ENCODE measurements at regions not wholly inside any gene's neighbourhood (a gene's known extent, or its start where the extent isn't known, plus 50 kb on each side); places are given as distances from the start of the nearest gene placed in this dataset.

GRCh38 chr9:96183751-96184150, 118.2 kb downstream of the HSD17B3 start:
- Histone ChIP-seq H3K36me3 (ENCODE audit: control insufficient read depth, insufficient read depth, low read length) (no peaks in the 10 kb centered on the region), H3K9me1 (ENCODE audit: control insufficient read depth, insufficient read depth, low read length) (no peaks in the 10 kb centered on the region), H3K4me1 (replicated peaks in 1 of 2; ENCODE audit: control insufficient read depth in 2 of 2, insufficient read depth in 2 of 2, low read length in 2 of 2) (peaks cover 0 to 3% of the 10 kb centered on the region in 2 experiments; a peak in 1 of 5 replicates), H3K79me2 (ENCODE audit: control insufficient read depth, insufficient read depth, low read length) (no peaks in the 10 kb centered on the region), H3K9me3 (replicated peaks; ENCODE audit: control insufficient read depth, insufficient read depth, low read depth, low read length) (no peaks in the 10 kb centered on the region), H3K27ac (ENCODE audit: extremely low read depth, low read depth, low read length) (no peak overlapping the region), H4K20me1 (replicated peaks; ENCODE audit: control insufficient read depth, insufficient read depth, low read length) (no peaks in the 10 kb centered on the region), H3K9ac (ENCODE audit: insufficient read depth in 1 of 2, low read depth in 2 of 2, low read length in 2 of 2) (no peak overlapping the region), H2AFZ (ENCODE audit: low read depth, low read length) (no peak overlapping the region), H3K27me3 (ENCODE audit: control insufficient read depth in 2 of 2, insufficient read depth in 2 of 2, low read length in 2 of 2) (peaks cover 15 to 59% of the 10 kb centered on the region in 2 experiments), H3K4me3 (no peak overlapping the region), H3K4me2 (ENCODE audit: insufficient read depth, low read length) (no peak overlapping the region)
- BruUV-seq (replicated peaks), result no TSS peak
- DNase-seq (ENCODE audit: extremely low read depth in 1 of 4, low spot score in 3 of 4) (no peak), ATAC-seq (no peak), FAIRE-seq (no peak)
- POLR2A ChIA-PET, result no interaction called here
- WGBS (ENCODE audit: insufficient coverage, low coverage, missing lambda C conversion rate), result 1% methylated on average over 6 of the region's 6 CpGs
- CTCF ChIA-PET (ENCODE audit: low intra/inter-chr PET ratio), result no interaction called here
- intact Hi-C loops (cut with micrococcal nuclease) (no loop called here), in situ Hi-C loops (cut with MboI) (no loop called here)
- TF ChIP-seq XRCC3 (IDR thresholded peaks at IDR 0.05) (no peak), ZNF644 (tag; IDR thresholded peaks at IDR 0.05; ENCODE audit: low read depth) (no peak), ADNP (tag; IDR thresholded peaks at IDR 0.05) (no peak), ZNF431 (CRISPR knock-in tag; IDR thresholded peaks at IDR 0.05) (no peak), IRF9 (tag; IDR thresholded peaks at IDR 0.05) (no peak)
- TF ChIP-seq, protein P1, sequence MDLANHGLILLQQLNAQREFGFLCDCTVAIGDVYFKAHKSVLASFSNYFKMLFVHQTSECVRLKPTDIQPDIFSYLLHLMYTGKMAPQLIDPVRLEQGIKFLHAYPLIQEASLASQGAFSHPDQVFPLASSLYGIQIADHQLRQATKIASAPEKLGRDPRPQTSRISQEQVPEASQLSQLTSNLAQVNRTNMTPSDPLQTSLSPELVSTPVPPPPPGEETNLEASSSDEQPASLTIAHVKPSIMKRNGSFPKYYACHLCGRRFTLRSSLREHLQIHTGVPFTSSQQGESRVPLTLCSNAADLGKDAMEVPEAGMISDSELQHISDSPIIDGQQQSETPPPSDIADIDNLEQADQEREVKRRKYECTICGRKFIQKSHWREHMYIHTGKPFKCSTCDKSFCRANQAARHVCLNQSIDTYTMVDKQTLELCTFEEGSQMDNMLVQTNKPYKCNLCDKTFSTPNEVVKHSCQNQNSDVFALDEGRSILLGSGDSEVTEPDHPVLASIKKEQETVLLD (IDR thresholded peaks at IDR 0.05), result no peak
